SH-SY5Y (cell line): ENCODE measurements at regions not wholly inside any gene's neighbourhood (a gene's known extent, or its start where the extent isn't known, plus 50 kb on each side); places are given as distances from the start of the nearest gene placed in this dataset.

Experiments used
- GATA2 ChIP-seq: IDR thresholded peaks from 2 replicates; pipeline ENCODE4 v1.6.1; 2011; ENCODE audit warnings: mild to moderate bottlenecking, low read depth, low read length
- GATA3 ChIP-seq: IDR thresholded peaks from 2 replicates; pipeline ENCODE4 v1.6.1; 2011; ENCODE audit warnings: low read depth, mild to moderate bottlenecking, low read length, moderate library complexity

- no peak for TF ChIP-seq GATA2
- no peak for TF ChIP-seq GATA3
These were observed 345.8 kb upstream of the CHRM3 start for GRCh38 chr1:239040523-239040922.
